HEK293T (cell line): ENCODE measurements at regions not wholly inside any gene's neighbourhood (a gene's known extent, or its start where the extent isn't known, plus 50 kb on each side); places are given as distances from the start of the nearest gene placed in this dataset.
"Not testable (repeated sequence)": the region's sequence is repeated elsewhere in the genome, so short reads cannot be mapped to it uniquely, and the experiment has no call there.

Experiments used
- BHLHE40 ChIP-seq: fragments of 450-650 bp; IDR thresholded peaks from 2 replicates; pipeline ENCODE4 v1.6.1; 2016; ENCODE audit warnings: mild to moderate bottlenecking, moderate library complexity, borderline replicate concordance
- FOXA1 ChIP-seq: fragments of 450-650 bp; IDR thresholded peaks from 2 replicates; pipeline ENCODE4 v1.6.1; 2016; ENCODE audit warnings: mild to moderate bottlenecking
- FOXK2 ChIP-seq: fragments of 450-650 bp; IDR thresholded peaks from 2 replicates; pipeline ENCODE4 v1.6.1; 2016; ENCODE audit warnings: mild to moderate bottlenecking
- SP1 ChIP-seq: fragments of 450-650 bp; IDR thresholded peaks from 2 replicates; pipeline ENCODE4 v1.6.1; 2017
- ZNF384 ChIP-seq: fragments of 450-650 bp; IDR thresholded peaks from 2 replicates; pipeline ENCODE4 v1.6.1; 2016

DNA sequence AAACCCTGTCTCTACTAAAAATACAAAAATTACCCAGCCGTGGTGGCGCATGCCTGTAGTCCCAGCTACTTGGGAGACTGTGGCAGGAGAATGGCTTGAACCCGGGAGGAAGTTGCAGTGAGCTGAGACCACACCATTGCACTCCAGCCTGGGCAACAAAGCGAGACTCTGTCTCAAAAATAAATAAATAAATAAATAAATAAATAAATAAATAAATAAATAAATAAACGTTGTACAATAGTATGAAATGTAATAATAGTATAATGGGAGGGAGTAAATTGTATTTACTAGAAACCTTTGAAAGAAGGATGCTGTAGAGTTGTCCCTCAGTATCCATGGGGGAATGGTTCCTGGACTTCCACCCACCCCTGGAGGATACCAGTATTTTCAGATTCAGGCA, 446.5 kb downstream of the AGTPBP1 start:
- not testable (repeated sequence) for TF ChIP-seq FOXK2, SP1, BHLHE40, ZNF384, FOXA1
